ENCODE measurements at regions not wholly inside any gene's neighbourhood (a gene's known extent, or its start where the extent isn't known, plus 50 kb on each side); places are given as distances from the start of the nearest gene placed in this dataset.
"Not testable (repeated sequence)": the region's sequence is repeated elsewhere in the genome, so short reads cannot be mapped to it uniquely, and the experiment has no call there.

- intact Hi-C loops (cut with DNase I): no loop called here
Measured at GRCh38 chr1:242827538-242827937, 303.0 kb upstream of the PLD5 start.

GRCh38 chr1:242826701-242827336 is 302.3 kb upstream of the PLD5 start:
- intact Hi-C loops (cut with DNase I): no loop called here
- no peak for DNase-seq

More at GRCh38 chr1:242827538-242827937, 303.0 kb upstream of the PLD5 start:
- no peak for DNase-seq

GRCh38 chr1:242824435-242824834 is 299.9 kb upstream of the PLD5 start:
- DNase-seq: no peak

GRCh38 chr1:242813490-242814091 is 289.1 kb upstream of the PLD5 start:
- no peak for DNase-seq
- intact Hi-C loops (cut with DNase I): no loop called here

More at GRCh38 chr1:242824435-242824834, 299.9 kb upstream of the PLD5 start:
- intact Hi-C loops (cut with DNase I): no loop called here

- intact Hi-C loops (cut with DNase I): no loop called here
- DNase-seq: no peak
Measured at GRCh38 chr1:242811092-242811840, 286.8 kb upstream of the PLD5 start.

- intact Hi-C loops (cut with DNase I): no loop called here
- no peak for DNase-seq
Measured at GRCh38 chr1:242806324-242806723, 281.8 kb upstream of the PLD5 start.

GRCh38 chr1:242805360-242805759 is 280.9 kb upstream of the PLD5 start:
- intact Hi-C loops (cut with DNase I); DNase-seq: not testable (repeated sequence)

- intact Hi-C loops (cut with DNase I): no loop called here
- no peak for DNase-seq
Measured at GRCh38 chr1:242802973-242803372, 278.5 kb upstream of the PLD5 start.

GRCh38 chr1:242800521-242800920 is 276.0 kb upstream of the PLD5 start:
- DNase-seq: no peak
- intact Hi-C loops (cut with DNase I): no loop called here

- no peak for DNase-seq
- intact Hi-C loops (cut with DNase I): no loop called here
Measured at GRCh38 chr1:242797856-242798255, 273.4 kb upstream of the PLD5 start.

GRCh38 chr1:242788771-242789170 is 264.3 kb upstream of the PLD5 start:
- no peak for DNase-seq
- intact Hi-C loops (cut with DNase I): no loop called here

- intact Hi-C loops (cut with DNase I): no loop called here
- DNase-seq: no peak
Measured at GRCh38 chr1:242787968-242788367, 263.5 kb upstream of the PLD5 start.

GRCh38 chr1:242784807-242785206 is 260.3 kb upstream of the PLD5 start:
- intact Hi-C loops (cut with DNase I): no loop called here
- DNase-seq: peak in 1 of 10 donors; percentile 13

GRCh38 chr1:242784084-242784483 is 259.6 kb upstream of the PLD5 start:
- intact Hi-C loops (cut with DNase I): no loop called here
- peak in 2 of 10 donors; percentile 10 to 76 for DNase-seq

- intact Hi-C loops (cut with DNase I): no loop called here
- DNase-seq: peak in 2 of 10 donors; percentile 62 to 80
Measured at GRCh38 chr1:242774256-242774655, 249.8 kb upstream of the PLD5 start.

GRCh38 chr1:242770366-242770765 is 245.9 kb upstream of the PLD5 start:
- intact Hi-C loops (cut with DNase I): no loop called here
- DNase-seq: no peak

- intact Hi-C loops (cut with DNase I): no loop called here
- DNase-seq: no peak
Measured at GRCh38 chr1:242764161-242764560, 239.7 kb upstream of the PLD5 start.

GRCh38 chr1:242761556-242761955 is 237.1 kb upstream of the PLD5 start:
- intact Hi-C loops (cut with DNase I): no loop called here
- DNase-seq: no peak

- no peak for DNase-seq
- intact Hi-C loops (cut with DNase I): no loop called here
Measured at GRCh38 chr1:242754926-242755325, 230.4 kb upstream of the PLD5 start.

GRCh38 chr1:242754125-242754524 is 229.6 kb upstream of the PLD5 start:
- no peak for DNase-seq
- intact Hi-C loops (cut with DNase I): no loop called here

GRCh38 chr1:242747233-242747632 is 222.7 kb upstream of the PLD5 start:
- intact Hi-C loops (cut with DNase I): no loop called here
- no peak for DNase-seq

GRCh38 chr1:242745079-242745478 is 220.6 kb upstream of the PLD5 start:
- intact Hi-C loops (cut with DNase I): no loop called here
- no peak for DNase-seq

Data from posterior cingulate gyrus (tissue), 11 donors.